IMR-90 (cell line): ENCODE measurements at regions not wholly inside any gene's neighbourhood (a gene's known extent, or its start where the extent isn't known, plus 50 kb on each side); places are given as distances from the start of the nearest gene placed in this dataset.

Experiments used
- ATAC-seq: fragments of 200-7000 bp; cut with Tn5 transposase; 2 replicates; pipeline ENCODE4 v1.9.1; 2020; ENCODE audit warnings: low read depth, mild to moderate bottlenecking, moderate library complexity
- BruUV-seq: library from RNA; stranded (reverse); fragments of 400-500 nt; replicated peaks from 2 replicates; lab custom pipeline; 2021; lab: Mats Ljungman, UMichigan
- CTCF ChIA-PET: fragments of 300-600 bp; formaldehyde crosslinking; extraction: SDS; loops from one replicate; lab custom pipeline; 2021; ENCODE audit warnings: antibody characterized with exemption; lab: Yijun Ruan, JAX
- POLR2A ChIA-PET: fragments of 300-600 bp; sonication (Branson Sonifier 250); formaldehyde crosslinking; loops from one replicate; lab custom pipeline; 2022; ENCODE audit warnings: antibody characterized with exemption; ENCODE audit not compliant: unreplicated experiment; lab: Charles Lee
- DNase-seq: peaks from one replicate; pipeline ENCODE4 v3.0.0; 2013
- H2AFZ ChIP-seq: replicated peaks from 2 replicates; pipeline ENCODE3; 2013; ENCODE audit warnings: low read length, mild to moderate bottlenecking; ENCODE audit not compliant: poor library complexity
- H2AK5ac ChIP-seq: 2 replicates; pipeline ENCODE4 v1.6.1; 2013; ENCODE audit warnings: low read depth, low read length, inconsistent platforms
- H2AK9ac ChIP-seq: replicated peaks from 2 replicates; pipeline ENCODE3; 2013; ENCODE audit warnings: mild to moderate bottlenecking, low read depth, low read length, moderate library complexity; ENCODE audit not compliant: poor library complexity
- H2BK120ac ChIP-seq: 2 replicates; pipeline ENCODE4 v1.6.1; 2013; ENCODE audit warnings: low read depth, low read length, inconsistent platforms
- H2BK15ac ChIP-seq: 3 replicates; pipeline ENCODE4 v1.6.1; 2013; ENCODE audit warnings: low read depth, low read length, inconsistent platforms
- H2BK20ac ChIP-seq: 2 replicates; pipeline ENCODE4 v1.6.1; 2013; ENCODE audit warnings: low read depth, mild to moderate bottlenecking, inconsistent platforms, low read length, moderate library complexity
- H2BK5ac ChIP-seq: 2 replicates; pipeline ENCODE4 v1.6.1; 2013; ENCODE audit warnings: mild to moderate bottlenecking, low read depth, low read length, inconsistent platforms; ENCODE audit not compliant: poor library complexity, severe bottlenecking
- H3K14ac ChIP-seq: replicated peaks from 2 replicates; pipeline ENCODE4 v1.6.1; 2013; ENCODE audit warnings: low read depth, low read length, inconsistent platforms
- H3K18ac ChIP-seq: 2 replicates; pipeline ENCODE4 v1.6.1; 2013; ENCODE audit warnings: low read depth, low read length, control low read depth
- H3K23ac ChIP-seq: 2 replicates; pipeline ENCODE4 v1.6.1; 2013; ENCODE audit warnings: low read depth, low read length, inconsistent platforms
- H3K27ac ChIP-seq: 2 replicates; pipeline ENCODE4 v1.5.1; 2013; ENCODE audit warnings: mild to moderate bottlenecking, control low read depth, low read length; ENCODE audit not compliant: insufficient read depth
- H3K27me3 ChIP-seq: 2 replicates; pipeline ENCODE4 v1.6.1; 2013; ENCODE audit warnings: low read length; ENCODE audit not compliant: control insufficient read depth, insufficient read depth
- H3K36me3 ChIP-seq: 2 replicates; pipeline ENCODE4 v1.6.1; 2013; ENCODE audit warnings: low read length, mixed read lengths; ENCODE audit not compliant: control insufficient read depth, insufficient read depth
- H3K4ac ChIP-seq: 2 replicates; pipeline ENCODE4 v1.6.1; 2013; ENCODE audit warnings: low read depth, low read length, inconsistent platforms
- H3K4me1 ChIP-seq: 2 replicates; pipeline ENCODE4 v1.6.1; 2013; ENCODE audit warnings: low read length, mixed read lengths; ENCODE audit not compliant: control insufficient read depth, insufficient read depth
- H3K4me2 ChIP-seq: 2 replicates; pipeline ENCODE4 v1.6.1; 2013; ENCODE audit warnings: low read depth, mild to moderate bottlenecking, control low read depth, low read length, moderate library complexity
- H3K4me3 ChIP-seq: 2 replicates; pipeline ENCODE4 v1.5.1; 2013; ENCODE audit warnings: low read depth, mild to moderate bottlenecking, control low read depth, low read length, moderate library complexity; ENCODE audit not compliant: insufficient read depth
- H3K56ac ChIP-seq: 2 replicates; pipeline ENCODE4 v1.6.1; 2013; ENCODE audit warnings: low read length, inconsistent platforms; ENCODE audit not compliant: insufficient read depth; ENCODE audit errors: extremely low read depth
- H3K79me1 ChIP-seq, 2 experiments: 2 replicates each; pipeline ENCODE4 v1.6.1; 2013; ENCODE audit warnings: low read length in 2 of 2, inconsistent platforms in 1 of 2, low read depth in 1 of 2
- H3K9ac ChIP-seq: 2 replicates; pipeline ENCODE4 v1.6.1; 2013; ENCODE audit warnings: low read depth, low read length, control low read depth
- H3K9me1 ChIP-seq: 2 replicates; pipeline ENCODE4 v1.6.1; 2013; ENCODE audit warnings: low read length, inconsistent platforms; ENCODE audit not compliant: insufficient read depth
- H3K9me3 ChIP-seq: 2 replicates; pipeline ENCODE4 v1.6.1; 2013; ENCODE audit warnings: low read length; ENCODE audit not compliant: control insufficient read depth, insufficient read depth
- H4K20me1 ChIP-seq: 2 replicates; pipeline ENCODE4 v1.6.1; 2013; ENCODE audit warnings: low read length, inconsistent platforms; ENCODE audit not compliant: insufficient read depth
- H4K5ac ChIP-seq: 2 replicates; pipeline ENCODE4 v1.6.1; 2013; ENCODE audit warnings: mild to moderate bottlenecking, low read depth, low read length, control low read depth
- H4K8ac ChIP-seq, 2 experiments: 2 replicates each; pipeline ENCODE4 v1.6.1; 2013; ENCODE audit warnings: low read depth in 2 of 2, low read length in 2 of 2, control low read depth in 1 of 2, inconsistent platforms in 1 of 2
- H4K91ac ChIP-seq: 2 replicates; pipeline ENCODE4 v1.6.1; 2013; ENCODE audit warnings: low read depth, low read length, inconsistent platforms; ENCODE audit not compliant: insufficient read depth
- BHLHE40 ChIP-seq: fragments of 150-350 bp; IDR thresholded peaks from 2 replicates; pipeline ENCODE4 v1.6.1; 2016; ENCODE audit warnings: mild to moderate bottlenecking, low read depth, low read length
- CEBPB ChIP-seq: IDR thresholded peaks from 2 replicates; pipeline ENCODE4 v1.6.1; 2012; ENCODE audit warnings: low read depth, low read length, improper control_type of control experiment
- CHD1 ChIP-seq: IDR thresholded peaks from 2 replicates; pipeline ENCODE4 v1.6.1; 2012; ENCODE audit warnings: low read depth, low read length, improper control_type of control experiment
- ELK1 ChIP-seq: fragments of 150-350 bp; IDR thresholded peaks from 2 replicates; pipeline ENCODE4 v1.6.1; 2016; ENCODE audit warnings: low read depth, mild to moderate bottlenecking, low read length, moderate library complexity, borderline replicate concordance
- FOS ChIP-seq: fragments of 150-350 bp; IDR thresholded peaks from 2 replicates; pipeline ENCODE4 v1.6.1; 2016; ENCODE audit warnings: low read depth, low read length
- MAFK ChIP-seq: IDR thresholded peaks from 2 replicates; pipeline ENCODE4 v1.6.1; 2012; ENCODE audit warnings: low read depth, low read length, improper control_type of control experiment
- MAZ ChIP-seq: IDR thresholded peaks from 2 replicates; pipeline ENCODE4 v1.6.1; 2012; ENCODE audit warnings: low read depth, mild to moderate bottlenecking, low read length, improper control_type of control experiment, moderate library complexity, borderline replicate concordance
- MXI1 ChIP-seq: IDR thresholded peaks from 2 replicates; pipeline ENCODE4 v1.6.1; 2012; ENCODE audit warnings: low read depth, mild to moderate bottlenecking, low read length, moderate library complexity, borderline replicate concordance
- NFE2L2 ChIP-seq: fragments of 150-350 bp; IDR thresholded peaks from 2 replicates; pipeline ENCODE4 v1.6.1; 2016; ENCODE audit warnings: low read depth, mild to moderate bottlenecking, low read length
- POLR2A ChIP-seq: IDR thresholded peaks from 2 replicates; pipeline ENCODE4 v1.6.1; 2012; ENCODE audit warnings: mild to moderate bottlenecking, low read depth, low read length
- RAD21 ChIP-seq: IDR thresholded peaks from 2 replicates; pipeline ENCODE4 v1.6.1; 2012; ENCODE audit warnings: low read length, improper control_type of control experiment
- RCOR1 ChIP-seq: IDR thresholded peaks from 2 replicates; pipeline ENCODE4 v1.6.1; 2012; ENCODE audit warnings: mild to moderate bottlenecking, low read length, improper control_type of control experiment; ENCODE audit not compliant: insufficient replicate concordance
- RFX5 ChIP-seq: IDR thresholded peaks from 2 replicates; pipeline ENCODE4 v1.8.0; 2012; ENCODE audit warnings: low read depth, mild to moderate bottlenecking, low read length, moderate library complexity
- SMC3 ChIP-seq: fragments of 150-350 bp; IDR thresholded peaks from 2 replicates; pipeline ENCODE4 v1.6.1; 2016; ENCODE audit warnings: low read depth, mild to moderate bottlenecking, antibody characterized with exemption, low read length, moderate library complexity
- dilution Hi-C: fragments of 300-500 bp; cut with HindIII; formaldehyde crosslinking; loops from one replicate; pipeline ENCODE4 v1.14.3; 2018; ENCODE audit warnings: low sequenced_read_pairs; ENCODE audit not compliant: unreplicated experiment
- in situ Hi-C: fragments of 300-500 bp; cut with MboI; formaldehyde crosslinking; loops from 3 replicates; pipeline ENCODE4 v1.14.3; 2019; ENCODE audit warnings: low sequenced_read_pairs, inconsistent platforms, mixed read lengths
- intact Hi-C: fragments of 100-400 bp; cut with micrococcal nuclease; formaldehyde crosslinking; loops from 2 replicates; pipeline ENCODE4 v1.10.0; 2022
- TF ChIP-seq, protein P1 (sequence below): fragments of 150-350 bp; IDR thresholded peaks from 2 replicates; pipeline ENCODE4 v1.6.1; 2017; ENCODE audit warnings: mild to moderate bottlenecking, antibody characterized with exemption, low read length, low read depth
- TF ChIP-seq, protein P2 (sequence below): conservative IDR thresholded peaks from 2 replicates; pipeline ENCODE4 v1.5.1; 2012; ENCODE audit warnings: mild to moderate bottlenecking, low read depth, low read length, improper control_type of control experiment

DNA sequence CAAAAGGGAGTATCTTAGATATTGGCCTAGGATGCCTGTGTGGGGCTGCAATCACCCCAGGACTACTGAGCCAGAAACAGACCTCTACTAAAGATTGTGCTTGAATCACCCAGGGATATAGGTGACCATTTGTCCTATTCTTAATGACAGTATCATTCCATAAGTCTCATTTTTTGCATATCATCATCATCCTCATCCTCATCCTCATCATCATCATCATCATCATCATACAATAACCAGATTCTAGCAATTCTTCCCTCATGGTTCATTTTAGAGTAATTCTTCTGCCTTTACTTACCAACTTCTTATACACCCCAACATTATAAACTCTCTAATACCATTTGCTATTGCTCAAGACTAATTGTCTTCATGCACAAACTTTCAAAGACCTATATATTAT, 226.6 kb downstream of the B3GLCT start:
- POLR2A ChIA-PET: no interaction called here
- H2BK20ac ChIP-seq: no peak overlapping the region
- ATAC-seq (no peak), DNase-seq (no peak)
- H3K4ac ChIP-seq: no peak overlapping the region
- H2AFZ ChIP-seq: no peak overlapping the region
- dilution Hi-C loops (no loop called here), in situ Hi-C loops (loop anchor here (10.0 kb wide), 2 partner anchors 252 to 308 kb away; partner anchors contain the start of gene RXFP2), intact Hi-C loops (no loop called here)
- CTCF ChIA-PET: interaction anchor here (0.6 kb wide), 1 partner anchor 190 kb away, joined by 3 read pairs; no protein-coding TSS in a partner anchor
- H3K56ac ChIP-seq: no peak overlapping the region
- H3K9me3 ChIP-seq: no peaks in the 10 kb centered on the region
- H3K9me1 ChIP-seq: no peaks in the 10 kb centered on the region
- no peaks in the 10 kb centered on the region for H4K20me1 ChIP-seq
- H3K14ac ChIP-seq: no peak overlapping the region
- H4K91ac ChIP-seq: no peak overlapping the region
- no peak overlapping the region for H3K23ac ChIP-seq
- H3K27me3 ChIP-seq: peaks cover 14% of the 10 kb centered on the region
- no peak overlapping the region for H2BK5ac ChIP-seq
- H3K27ac ChIP-seq: no peak overlapping the region
- H2AK5ac ChIP-seq: no peak overlapping the region
- H3K18ac ChIP-seq: no peak overlapping the region
- TF ChIP-seq MAFK (no peak), RAD21 (no peak), CEBPB (no peak), NFE2L2 (no peak), RFX5 (no peak), POLR2A (no peak), MXI1 (no peak), BHLHE40 (no peak), CHD1 (no peak), FOS (no peak), ELK1 (no peak), SMC3 (no peak), MAZ (no peak), RCOR1 (no peak)
- TF ChIP-seq, protein P1, sequence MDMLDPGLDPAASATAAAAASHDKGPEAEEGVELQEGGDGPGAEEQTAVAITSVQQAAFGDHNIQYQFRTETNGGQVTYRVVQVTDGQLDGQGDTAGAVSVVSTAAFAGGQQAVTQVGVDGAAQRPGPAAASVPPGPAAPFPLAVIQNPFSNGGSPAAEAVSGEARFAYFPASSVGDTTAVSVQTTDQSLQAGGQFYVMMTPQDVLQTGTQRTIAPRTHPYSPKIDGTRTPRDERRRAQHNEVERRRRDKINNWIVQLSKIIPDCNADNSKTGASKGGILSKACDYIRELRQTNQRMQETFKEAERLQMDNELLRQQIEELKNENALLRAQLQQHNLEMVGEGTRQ: no peak
- TF ChIP-seq, protein P2, sequence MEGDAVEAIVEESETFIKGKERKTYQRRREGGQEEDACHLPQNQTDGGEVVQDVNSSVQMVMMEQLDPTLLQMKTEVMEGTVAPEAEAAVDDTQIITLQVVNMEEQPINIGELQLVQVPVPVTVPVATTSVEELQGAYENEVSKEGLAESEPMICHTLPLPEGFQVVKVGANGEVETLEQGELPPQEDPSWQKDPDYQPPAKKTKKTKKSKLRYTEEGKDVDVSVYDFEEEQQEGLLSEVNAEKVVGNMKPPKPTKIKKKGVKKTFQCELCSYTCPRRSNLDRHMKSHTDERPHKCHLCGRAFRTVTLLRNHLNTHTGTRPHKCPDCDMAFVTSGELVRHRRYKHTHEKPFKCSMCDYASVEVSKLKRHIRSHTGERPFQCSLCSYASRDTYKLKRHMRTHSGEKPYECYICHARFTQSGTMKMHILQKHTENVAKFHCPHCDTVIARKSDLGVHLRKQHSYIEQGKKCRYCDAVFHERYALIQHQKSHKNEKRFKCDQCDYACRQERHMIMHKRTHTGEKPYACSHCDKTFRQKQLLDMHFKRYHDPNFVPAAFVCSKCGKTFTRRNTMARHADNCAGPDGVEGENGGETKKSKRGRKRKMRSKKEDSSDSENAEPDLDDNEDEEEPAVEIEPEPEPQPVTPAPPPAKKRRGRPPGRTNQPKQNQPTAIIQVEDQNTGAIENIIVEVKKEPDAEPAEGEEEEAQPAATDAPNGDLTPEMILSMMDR: no peak
- no TSS peak for BruUV-seq
- no peak overlapping the region for H2AK9ac ChIP-seq
- no peak overlapping the region for H4K5ac ChIP-seq
- no peak overlapping the region for H3K9ac ChIP-seq
- no peak overlapping the region for H2BK120ac ChIP-seq
- H3K36me3 ChIP-seq: no peaks in the 10 kb centered on the region
- no peaks in the 10 kb centered on the region for H3K79me1 ChIP-seq
- H3K4me2 ChIP-seq: no peak overlapping the region
- no peak overlapping the region for H3K4me3 ChIP-seq
- no peaks in the 10 kb centered on the region for H3K4me1 ChIP-seq
- no peak overlapping the region for H4K8ac ChIP-seq
- no peak overlapping the region for H2BK15ac ChIP-seq
